Liver (tissue), 3 donors: ENCODE measurements at regions not wholly inside any gene's neighbourhood (a gene's known extent, or its start where the extent isn't known, plus 50 kb on each side); places are given as distances from the start of the nearest gene placed in this dataset.

Experiments
- EGR1 ChIP-seq, 2 donors: IDR thresholded peaks; 2 replicates each; pipeline ENCODE4 v1.6.1; 2016 to 2018; ENCODE audit warnings: antibody characterized with exemption in 2 of 2, low read depth in 2 of 2
- HNF4A ChIP-seq, 2 donors: conservative IDR thresholded peaks; 2 replicates each; pipeline ENCODE4 v1.6.1; 2016; ENCODE audit warnings: antibody characterized with exemption in 2 of 2, mild to moderate bottlenecking in 2 of 2
- HNF4G ChIP-seq: IDR thresholded peaks from 2 replicates; pipeline ENCODE4 v1.6.1; 2016; ENCODE audit warnings: antibody characterized with exemption
- MAX ChIP-seq: IDR thresholded peaks from 2 replicates; pipeline ENCODE4 v1.6.1; 2016; ENCODE audit warnings: antibody characterized with exemption
- RAD21 ChIP-seq, 2 donors: IDR thresholded peaks; 2 replicates each; pipeline ENCODE4 v1.6.1; 2016; ENCODE audit warnings: antibody characterized with exemption in 2 of 2, mild to moderate bottlenecking in 2 of 2
- REST ChIP-seq: IDR thresholded peaks from 2 replicates; pipeline ENCODE4 v1.6.1; 2016; ENCODE audit warnings: antibody characterized with exemption, mild to moderate bottlenecking
- RXRA ChIP-seq, 2 donors: IDR thresholded peaks; 2 replicates each; pipeline ENCODE4 v1.6.1; 2017 to 2018; ENCODE audit warnings: antibody characterized with exemption in 2 of 2, mild to moderate bottlenecking in 1 of 2
- SP1 ChIP-seq: IDR thresholded peaks from 2 replicates; pipeline ENCODE4 v1.6.1; 2018; ENCODE audit warnings: antibody characterized with exemption, mild to moderate bottlenecking
- TAF1 ChIP-seq: conservative IDR thresholded peaks from 2 replicates; pipeline ENCODE4 v1.6.1; 2016; ENCODE audit warnings: antibody characterized with exemption, mild to moderate bottlenecking
- YY1 ChIP-seq: IDR thresholded peaks from 2 replicates; pipeline ENCODE4 v1.6.1; 2016; ENCODE audit warnings: antibody characterized with exemption, mild to moderate bottlenecking
- TF ChIP-seq, protein P1 (sequence below): fragments of 150-350 bp; IDR thresholded peaks from 2 replicates; pipeline ENCODE4 v1.5.1; 2017; ENCODE audit warnings: improper control_type of control experiment, low read depth, low read length; ENCODE audit not compliant: missing input control
- TF ChIP-seq, protein P2 (sequence below): IDR thresholded peaks from 2 replicates; pipeline ENCODE4 v1.6.1; 2016; ENCODE audit warnings: antibody characterized with exemption
- donor health status: healthy.
- donor health status: healthy.

DNA sequence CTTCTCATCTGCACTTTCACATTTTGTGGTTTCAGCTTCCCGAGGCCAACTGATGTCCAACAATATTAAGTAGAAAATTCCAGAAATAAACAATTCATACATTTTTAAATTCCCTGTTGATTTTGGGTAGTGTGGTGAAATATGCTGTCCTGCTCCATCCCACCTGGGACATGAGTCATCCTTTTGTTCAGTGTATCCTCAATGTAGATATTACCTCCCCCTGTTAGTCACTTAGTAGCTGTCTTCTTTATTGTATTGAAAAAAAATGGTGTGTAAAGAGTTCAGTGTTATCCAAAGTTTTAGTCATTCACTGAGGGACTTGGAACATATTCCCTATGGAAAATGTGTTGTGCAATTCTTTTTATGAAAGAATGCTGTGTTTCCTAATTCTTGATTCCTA lies 348.1 kb downstream of the SOCS6 start:
- TF ChIP-seq, protein P1, sequence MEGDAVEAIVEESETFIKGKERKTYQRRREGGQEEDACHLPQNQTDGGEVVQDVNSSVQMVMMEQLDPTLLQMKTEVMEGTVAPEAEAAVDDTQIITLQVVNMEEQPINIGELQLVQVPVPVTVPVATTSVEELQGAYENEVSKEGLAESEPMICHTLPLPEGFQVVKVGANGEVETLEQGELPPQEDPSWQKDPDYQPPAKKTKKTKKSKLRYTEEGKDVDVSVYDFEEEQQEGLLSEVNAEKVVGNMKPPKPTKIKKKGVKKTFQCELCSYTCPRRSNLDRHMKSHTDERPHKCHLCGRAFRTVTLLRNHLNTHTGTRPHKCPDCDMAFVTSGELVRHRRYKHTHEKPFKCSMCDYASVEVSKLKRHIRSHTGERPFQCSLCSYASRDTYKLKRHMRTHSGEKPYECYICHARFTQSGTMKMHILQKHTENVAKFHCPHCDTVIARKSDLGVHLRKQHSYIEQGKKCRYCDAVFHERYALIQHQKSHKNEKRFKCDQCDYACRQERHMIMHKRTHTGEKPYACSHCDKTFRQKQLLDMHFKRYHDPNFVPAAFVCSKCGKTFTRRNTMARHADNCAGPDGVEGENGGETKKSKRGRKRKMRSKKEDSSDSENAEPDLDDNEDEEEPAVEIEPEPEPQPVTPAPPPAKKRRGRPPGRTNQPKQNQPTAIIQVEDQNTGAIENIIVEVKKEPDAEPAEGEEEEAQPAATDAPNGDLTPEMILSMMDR, result no peak
- no peak for TF ChIP-seq EGR1 (IDR thresholded peaks at IDR 0.05; ENCODE audit: low read depth in 2 of 2)
- no peak for TF ChIP-seq RAD21 (IDR thresholded peaks at IDR 0.05)
- TF ChIP-seq REST, result no peak
- no peak for TF ChIP-seq TAF1
- no peak for TF ChIP-seq YY1
- no peak for TF ChIP-seq HNF4G
- no peak for TF ChIP-seq HNF4A (conservative IDR thresholded peaks at IDR 0.05)
- no peak for TF ChIP-seq MAX
- TF ChIP-seq, protein P2, sequence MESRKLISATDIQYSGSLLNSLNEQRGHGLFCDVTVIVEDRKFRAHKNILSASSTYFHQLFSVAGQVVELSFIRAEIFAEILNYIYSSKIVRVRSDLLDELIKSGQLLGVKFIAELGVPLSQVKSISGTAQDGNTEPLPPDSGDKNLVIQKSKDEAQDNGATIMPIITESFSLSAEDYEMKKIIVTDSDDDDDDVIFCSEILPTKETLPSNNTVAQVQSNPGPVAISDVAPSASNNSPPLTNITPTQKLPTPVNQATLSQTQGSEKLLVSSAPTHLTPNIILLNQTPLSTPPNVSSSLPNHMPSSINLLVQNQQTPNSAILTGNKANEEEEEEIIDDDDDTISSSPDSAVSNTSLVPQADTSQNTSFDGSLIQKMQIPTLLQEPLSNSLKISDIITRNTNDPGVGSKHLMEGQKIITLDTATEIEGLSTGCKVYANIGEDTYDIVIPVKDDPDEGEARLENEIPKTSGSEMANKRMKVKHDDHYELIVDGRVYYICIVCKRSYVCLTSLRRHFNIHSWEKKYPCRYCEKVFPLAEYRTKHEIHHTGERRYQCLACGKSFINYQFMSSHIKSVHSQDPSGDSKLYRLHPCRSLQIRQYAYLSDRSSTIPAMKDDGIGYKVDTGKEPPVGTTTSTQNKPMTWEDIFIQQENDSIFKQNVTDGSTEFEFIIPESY, result no peak
- no peak for TF ChIP-seq SP1
- no peak for TF ChIP-seq RXRA (IDR thresholded peaks at IDR 0.05)
